ENCODE measurements at regions not wholly inside any gene's neighbourhood (a gene's known extent, or its start where the extent isn't known, plus 50 kb on each side); places are given as distances from the start of the nearest gene placed in this dataset.
"Not testable (repeated sequence)": the region's sequence is repeated elsewhere in the genome, so short reads cannot be mapped to it uniquely, and the experiment has no call there.

GRCh38 chr7:19982841-19983835 is 209.7 kb upstream of the TMEM196 start:
- Histone ChIP-seq H3K4me1 (ENCODE audit: control insufficient read depth, insufficient read depth, low read length) (no peaks in the 10 kb centered on the region), H3K4me2 (ENCODE audit: low read length) (no peak overlapping the region), H3K9ac (ENCODE audit: low read depth, low read length) (no peak overlapping the region), H3K36me3 (ENCODE audit: insufficient read depth, low read length) (no peaks in the 10 kb centered on the region), H3K9me3 (replicated peaks; ENCODE audit: low read length) (no peaks in the 10 kb centered on the region), H3K27me3 (ENCODE audit: control insufficient read depth, insufficient read depth, low read length) (no peaks in the 10 kb centered on the region), H3K4me3 (ENCODE audit: low read length) (no peak overlapping the region)

DNA sequence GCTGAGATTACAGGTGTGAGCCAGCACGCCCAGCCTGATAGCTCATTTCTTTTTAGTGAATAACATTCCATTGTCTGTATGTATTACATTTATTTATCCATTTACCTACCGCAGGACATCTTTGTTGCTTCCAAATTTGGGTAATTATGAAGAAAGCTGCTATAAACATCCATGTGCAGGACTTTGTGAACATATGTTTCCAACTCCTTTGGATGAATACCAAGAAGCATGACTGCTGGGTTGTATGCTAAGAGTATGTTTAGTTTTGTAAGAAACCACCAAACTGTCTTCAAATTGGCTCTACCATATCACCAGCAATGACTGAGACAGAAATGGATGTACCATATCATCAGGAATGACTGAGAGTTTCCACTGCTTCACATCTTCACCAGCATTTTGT is 200.2 kb upstream of the TMEM196 start:
- Histone ChIP-seq H3K36me3 (ENCODE audit: insufficient read depth, low read length) (no peaks in the 10 kb centered on the region), H3K9me3 (replicated peaks; ENCODE audit: low read length) (no peaks in the 10 kb centered on the region)

GRCh38 chr7:19972876-19973275 is 199.5 kb upstream of the TMEM196 start:
- Histone ChIP-seq H3K27me3 (ENCODE audit: control insufficient read depth, insufficient read depth, low read length) (no peaks in the 10 kb centered on the region), H3K4me3 (ENCODE audit: low read length) (no peak overlapping the region), H3K9ac (ENCODE audit: low read depth, low read length) (no peak overlapping the region), H3K36me3 (ENCODE audit: insufficient read depth, low read length) (no peaks in the 10 kb centered on the region), H3K4me2 (ENCODE audit: low read length) (no peak overlapping the region), H3K9me3 (replicated peaks; ENCODE audit: low read length) (no peaks in the 10 kb centered on the region), H3K4me1 (ENCODE audit: control insufficient read depth, insufficient read depth, low read length) (peaks cover 10% of the 10 kb centered on the region)

More for the DNA sequence above, 200.2 kb upstream of the TMEM196 start:
- no peaks in the 10 kb centered on the region for H3K27me3 ChIP-seq (ENCODE audit: control insufficient read depth, insufficient read depth, low read length)
- H3K4me2 ChIP-seq (ENCODE audit: low read length): no peak overlapping the region
- H3K4me1 ChIP-seq (ENCODE audit: control insufficient read depth, insufficient read depth, low read length): peaks cover 10% of the 10 kb centered on the region
- H3K9ac ChIP-seq (ENCODE audit: low read depth, low read length): no peak overlapping the region
- H3K4me3 ChIP-seq (ENCODE audit: low read length): no peak overlapping the region

- Histone ChIP-seq H3K36me3 (ENCODE audit: insufficient read depth, low read length) (no peaks in the 10 kb centered on the region), H3K4me1 (ENCODE audit: control insufficient read depth, insufficient read depth, low read length) (peaks cover 10% of the 10 kb centered on the region), H3K27me3 (ENCODE audit: control insufficient read depth, insufficient read depth, low read length) (no peaks in the 10 kb centered on the region), H3K9me3 (replicated peaks; ENCODE audit: low read length) (no peaks in the 10 kb centered on the region), H3K4me3 (ENCODE audit: low read length) (no peak overlapping the region), H3K9ac (ENCODE audit: low read depth, low read length) (no peak overlapping the region), H3K4me2 (ENCODE audit: low read length) (no peak overlapping the region)
These were observed 198.5 kb upstream of the TMEM196 start for GRCh38 chr7:19971956-19972355.

GRCh38 chr7:19970514-19970913 is 197.1 kb upstream of the TMEM196 start:
- Histone ChIP-seq H3K9me3 (replicated peaks; ENCODE audit: low read length) (no peaks in the 10 kb centered on the region), H3K4me1 (ENCODE audit: control insufficient read depth, insufficient read depth, low read length) (peaks cover 10% of the 10 kb centered on the region), H3K27me3 (ENCODE audit: control insufficient read depth, insufficient read depth, low read length) (no peaks in the 10 kb centered on the region), H3K4me3 (ENCODE audit: low read length) (no peak overlapping the region), H3K4me2 (ENCODE audit: low read length) (no peak overlapping the region), H3K9ac (ENCODE audit: low read depth, low read length) (no peak overlapping the region), H3K36me3 (ENCODE audit: insufficient read depth, low read length) (no peaks in the 10 kb centered on the region)

DNA sequence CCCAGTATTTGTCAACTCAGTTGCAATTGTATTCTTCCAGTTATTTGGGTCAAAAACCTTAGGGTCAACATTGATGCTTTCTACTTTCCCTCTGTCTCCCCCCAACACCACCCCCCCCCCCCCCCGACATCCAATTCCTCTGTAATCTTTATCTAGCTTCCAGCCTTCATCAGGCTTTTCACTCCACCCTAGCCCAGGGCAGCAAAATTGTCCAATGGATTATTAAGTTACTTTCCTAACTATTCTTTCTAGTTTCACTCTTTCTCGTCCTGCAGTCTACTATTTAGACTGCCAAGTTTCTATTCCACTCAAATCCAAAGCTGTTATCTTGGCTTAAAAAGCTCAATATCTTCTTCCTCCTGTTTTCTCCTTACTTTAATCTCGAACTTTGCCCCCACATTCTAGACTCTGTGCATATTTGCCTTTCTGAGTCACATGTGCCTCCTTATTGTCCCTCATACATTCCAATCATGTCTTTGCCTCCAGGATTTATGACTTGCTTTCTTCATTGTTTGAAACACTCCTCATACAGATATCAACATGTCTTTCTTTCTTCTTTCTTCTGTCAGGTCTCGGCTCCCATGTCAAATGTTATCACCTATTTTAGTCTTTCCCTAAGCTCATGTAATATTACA is 196.6 kb upstream of the TMEM196 start:
- no peaks in the 10 kb centered on the region for H3K9me3 ChIP-seq (replicated peaks; ENCODE audit: low read length)
- H3K4me2 ChIP-seq (ENCODE audit: low read length): no peak overlapping the region
- no peak overlapping the region for H3K9ac ChIP-seq (ENCODE audit: low read depth, low read length)
- no peak overlapping the region for H3K4me3 ChIP-seq (ENCODE audit: low read length)
- H3K36me3 ChIP-seq (ENCODE audit: insufficient read depth, low read length): no peaks in the 10 kb centered on the region
- peaks cover 10% of the 10 kb centered on the region for H3K4me1 ChIP-seq (ENCODE audit: control insufficient read depth, insufficient read depth, low read length)
- no peaks in the 10 kb centered on the region for H3K27me3 ChIP-seq (ENCODE audit: control insufficient read depth, insufficient read depth, low read length)

DNA sequence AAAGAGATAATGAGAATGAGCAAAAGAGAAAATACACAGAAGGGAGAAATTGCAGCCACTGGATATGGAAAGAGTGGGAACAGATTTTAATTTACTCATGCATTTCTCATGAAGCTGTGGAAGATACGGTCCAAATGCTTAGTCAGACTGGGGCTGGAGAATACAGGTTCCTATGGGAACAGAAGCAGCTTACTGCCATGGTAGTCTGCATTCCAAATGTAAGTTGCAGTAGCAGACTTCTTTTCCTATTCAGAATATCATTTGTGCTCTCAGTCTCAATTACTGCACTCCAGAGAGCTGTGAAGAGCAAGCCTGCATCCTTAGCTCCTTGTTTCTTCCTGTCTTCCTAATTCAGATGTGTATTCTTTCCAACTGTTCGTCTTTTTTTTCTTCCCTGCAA is 190.8 kb upstream of the TMEM196 start:
- H3K9ac ChIP-seq (ENCODE audit: low read depth, low read length): no peak overlapping the region
- no peaks in the 10 kb centered on the region for H3K27me3 ChIP-seq (ENCODE audit: control insufficient read depth, insufficient read depth, low read length)
- H3K4me1 ChIP-seq (ENCODE audit: control insufficient read depth, insufficient read depth, low read length): no peaks in the 10 kb centered on the region
- no peaks in the 10 kb centered on the region for H3K9me3 ChIP-seq (replicated peaks; ENCODE audit: low read length)
- H3K4me2 ChIP-seq (ENCODE audit: low read length): no peak overlapping the region
- H3K4me3 ChIP-seq (ENCODE audit: low read length): no peak overlapping the region
- H3K36me3 ChIP-seq (ENCODE audit: insufficient read depth, low read length): no peaks in the 10 kb centered on the region

DNA sequence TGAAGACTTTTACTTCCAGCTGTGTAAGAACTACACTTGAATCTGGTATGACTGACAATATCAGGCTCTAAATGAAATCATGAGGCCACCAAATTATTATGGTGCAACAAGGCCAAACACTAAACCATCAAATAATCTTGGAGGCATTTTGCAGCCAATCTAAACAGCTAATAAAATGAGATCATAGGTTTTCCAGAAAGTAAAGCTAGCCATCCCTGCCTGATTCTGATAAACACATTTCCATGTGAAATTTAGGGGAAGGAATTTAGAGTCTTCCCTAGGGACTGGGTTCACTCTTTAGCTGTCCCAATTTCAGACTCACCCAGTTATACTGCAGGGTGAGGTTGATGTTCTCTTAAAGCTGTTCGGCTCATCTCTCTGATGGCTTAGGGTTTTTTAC is 190.3 kb upstream of the TMEM196 start:
- no peaks in the 10 kb centered on the region for H3K36me3 ChIP-seq (ENCODE audit: insufficient read depth, low read length)
- no peaks in the 10 kb centered on the region for H3K27me3 ChIP-seq (ENCODE audit: control insufficient read depth, insufficient read depth, low read length)
- H3K4me1 ChIP-seq (ENCODE audit: control insufficient read depth, insufficient read depth, low read length): no peaks in the 10 kb centered on the region
- no peak overlapping the region for H3K4me3 ChIP-seq (ENCODE audit: low read length)
- no peaks in the 10 kb centered on the region for H3K9me3 ChIP-seq (replicated peaks; ENCODE audit: low read length)
- H3K4me2 ChIP-seq (ENCODE audit: low read length): no peak overlapping the region
- no peak overlapping the region for H3K9ac ChIP-seq (ENCODE audit: low read depth, low read length)

GRCh38 chr7:19958309-19958896 is 185.0 kb upstream of the TMEM196 start:
- Histone ChIP-seq H3K4me2 (ENCODE audit: low read length) (peak overlapping the region; percentile 3), H3K36me3 (ENCODE audit: insufficient read depth, low read length) (no peaks in the 10 kb centered on the region), H3K27me3 (ENCODE audit: control insufficient read depth, insufficient read depth, low read length) (no peaks in the 10 kb centered on the region), H3K9me3 (replicated peaks; ENCODE audit: low read length) (no peaks in the 10 kb centered on the region), H3K4me1 (ENCODE audit: control insufficient read depth, insufficient read depth, low read length) (peaks cover 5% of the 10 kb centered on the region), H3K4me3 (ENCODE audit: low read length) (no peak overlapping the region), H3K9ac (ENCODE audit: low read depth, low read length) (peak overlapping the region; percentile 49)

DNA sequence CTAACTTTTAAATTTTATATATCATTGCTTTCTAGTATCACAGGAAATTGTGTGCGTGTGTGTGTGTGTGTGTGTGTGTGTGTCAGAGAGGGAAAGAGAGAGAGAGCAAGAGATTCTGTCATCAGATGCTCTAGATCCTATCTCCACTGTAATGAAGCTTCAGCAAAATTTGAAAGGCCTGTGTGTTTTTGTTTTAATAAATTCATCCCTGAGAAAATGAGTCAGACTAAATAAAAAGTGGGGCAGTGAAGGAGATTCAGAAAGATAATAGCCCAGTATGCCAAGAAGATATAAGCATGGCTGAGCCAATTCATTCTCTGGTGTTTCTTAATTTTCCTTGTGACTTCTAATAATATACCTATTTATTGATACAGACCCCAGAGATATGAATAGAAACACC is 184.2 kb upstream of the TMEM196 start:
- Histone ChIP-seq H3K9me3 (replicated peaks; ENCODE audit: low read length) (no peaks in the 10 kb centered on the region), H3K4me2 (ENCODE audit: low read length) (peak overlapping the region; percentile 3), H3K4me1 (ENCODE audit: control insufficient read depth, insufficient read depth, low read length) (peaks cover 5% of the 10 kb centered on the region), H3K9ac (ENCODE audit: low read depth, low read length) (peak overlapping the region; percentile 49), H3K27me3 (ENCODE audit: control insufficient read depth, insufficient read depth, low read length) (no peaks in the 10 kb centered on the region), H3K36me3 (ENCODE audit: insufficient read depth, low read length) (no peaks in the 10 kb centered on the region), H3K4me3 (ENCODE audit: low read length) (no peak overlapping the region)

GRCh38 chr7:19954166-19954565 is 180.7 kb upstream of the TMEM196 start:
- H3K9me3 ChIP-seq (replicated peaks; ENCODE audit: low read length); H3K4me1 ChIP-seq (ENCODE audit: control insufficient read depth, insufficient read depth, low read length); H3K9ac ChIP-seq (ENCODE audit: low read depth, low read length); H3K27me3 ChIP-seq (ENCODE audit: control insufficient read depth, insufficient read depth, low read length); H3K4me2 ChIP-seq (ENCODE audit: low read length); H3K4me3 ChIP-seq (ENCODE audit: low read length); H3K36me3 ChIP-seq (ENCODE audit: insufficient read depth, low read length): not testable (repeated sequence)
